GM20431 (cell line): ENCODE measurements at regions not wholly inside any gene's neighbourhood (a gene's known extent, or its start where the extent isn't known, plus 50 kb on each side); places are given as distances from the start of the nearest gene placed in this dataset.

ENCODE experiments used
- in situ Hi-C: fragments of 300-500 bp; cut with MseI, MboI; formaldehyde crosslinking; loops from one replicate; pipeline ENCODE4 v1.15.0; 2020; ENCODE audit warnings: low sequenced_read_pairs; ENCODE audit not compliant: unreplicated experiment

DNA sequence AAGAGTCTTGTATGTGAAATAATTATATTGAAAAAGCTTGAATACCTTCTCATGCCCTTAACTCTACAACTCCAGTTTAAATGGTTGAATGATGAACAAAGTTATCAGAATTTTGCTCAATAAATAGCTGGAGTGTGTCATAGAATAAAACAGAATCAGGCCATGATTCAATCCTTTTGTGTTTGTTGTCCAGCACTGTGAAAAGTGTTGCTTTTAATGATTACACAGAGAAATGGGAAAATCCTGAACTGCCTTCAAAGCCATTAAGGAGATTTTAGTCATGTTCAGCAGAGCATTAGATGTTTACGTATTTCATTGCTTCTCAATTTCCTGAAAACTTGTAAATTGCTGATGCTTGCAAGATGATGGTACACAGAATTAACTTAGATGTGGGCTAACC lies 262.9 kb upstream of the BTBD3 start:
- in situ Hi-C loops, result no loop called here

DNA sequence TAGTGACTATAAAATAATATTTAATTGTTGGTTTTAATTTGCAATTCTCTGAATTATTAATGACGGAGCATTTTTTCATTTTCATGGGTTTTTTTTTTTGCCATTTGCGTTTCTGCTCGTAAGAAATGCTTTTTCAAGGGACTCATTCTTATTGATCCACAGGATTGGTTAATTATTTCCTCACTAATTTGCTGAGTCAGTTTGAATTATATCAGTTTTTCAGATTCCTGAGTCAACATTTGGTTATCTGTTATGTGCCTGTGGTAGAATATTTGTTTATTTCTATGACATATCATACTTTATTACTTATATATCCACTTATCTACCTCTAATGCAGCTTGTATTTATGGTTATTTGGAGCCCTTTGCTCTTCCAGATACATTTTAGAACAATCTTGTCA lies 257.0 kb upstream of the BTBD3 start:
- in situ Hi-C loops, result no loop called here

DNA sequence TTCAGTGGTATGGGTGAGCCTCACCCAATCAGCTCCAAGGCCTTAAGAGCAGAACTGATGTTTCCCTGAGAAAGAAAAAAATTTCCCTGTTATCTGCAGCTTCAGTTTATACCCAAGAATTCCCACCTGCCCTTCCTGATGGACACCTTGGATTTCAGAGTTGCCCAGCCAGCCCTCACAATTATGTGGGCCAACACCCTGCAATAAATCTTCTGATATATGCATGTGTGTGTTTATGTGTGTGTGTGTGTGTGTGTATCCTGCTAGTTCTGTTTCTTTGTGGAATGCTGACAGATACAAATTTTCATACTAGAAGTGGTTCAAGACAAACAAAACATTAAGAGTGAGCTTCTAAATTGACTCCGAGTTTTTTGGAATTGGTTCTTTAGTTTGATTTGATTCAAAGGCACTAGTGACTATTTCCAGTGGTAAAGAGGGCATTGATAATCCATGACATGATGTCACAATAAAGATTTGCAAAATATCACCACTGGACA lies 246.6 kb upstream of the BTBD3 start:
- in situ Hi-C loops, result no loop called here

DNA sequence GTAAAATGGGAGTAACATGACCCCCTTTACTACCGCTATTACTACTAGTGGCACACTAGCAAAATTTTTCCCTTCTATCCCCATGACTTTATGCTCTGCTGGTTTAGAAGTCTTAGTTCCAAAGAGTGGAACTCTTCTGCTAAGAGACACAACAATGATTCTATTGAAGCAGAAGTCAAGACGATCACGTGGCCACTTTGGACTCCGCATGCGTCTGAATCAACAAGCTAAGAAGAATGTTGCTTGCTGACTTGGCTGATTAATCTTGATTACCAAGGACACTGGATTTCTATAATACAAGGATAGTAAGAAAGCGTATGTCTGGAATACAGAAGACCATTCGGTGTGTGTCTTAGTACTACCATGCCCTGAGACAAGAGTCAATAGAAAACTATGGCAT lies 244.7 kb upstream of the BTBD3 start:
- in situ Hi-C loops, result no loop called here

DNA sequence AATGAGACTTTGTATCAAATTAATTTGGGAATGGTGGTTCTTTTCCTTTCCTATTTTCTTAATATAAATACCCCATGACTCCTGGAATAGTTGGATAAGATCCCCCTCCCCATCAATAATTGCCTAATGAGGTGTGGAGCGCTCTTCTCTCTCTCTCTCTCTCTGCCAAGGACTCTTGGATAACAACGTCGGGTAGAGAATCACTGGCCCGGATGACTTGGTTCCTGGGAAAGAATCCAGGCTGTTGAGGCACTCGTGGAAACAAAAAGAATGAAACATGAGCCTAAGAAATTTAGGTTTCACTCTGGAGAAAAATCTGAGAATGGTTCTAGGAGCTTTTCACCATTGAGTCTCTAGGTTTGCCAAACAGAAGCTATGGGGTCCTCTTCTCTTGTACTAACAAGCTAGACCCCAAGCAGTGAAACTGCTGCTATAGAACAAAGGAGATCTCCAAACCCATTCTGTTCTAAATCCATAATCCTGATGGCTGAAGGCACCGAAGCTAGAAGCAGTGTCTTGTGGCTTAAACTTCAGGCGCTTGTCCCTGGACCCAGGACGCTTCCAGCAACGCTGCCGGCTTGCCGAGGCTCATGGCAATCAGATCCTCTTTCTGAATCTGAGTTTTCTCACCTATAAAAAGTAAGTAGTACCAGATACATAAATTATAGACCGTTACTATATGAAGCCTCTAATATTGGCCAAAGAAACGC lies 241.6 kb upstream of the BTBD3 start:
- in situ Hi-C loops, result no loop called here

DNA sequence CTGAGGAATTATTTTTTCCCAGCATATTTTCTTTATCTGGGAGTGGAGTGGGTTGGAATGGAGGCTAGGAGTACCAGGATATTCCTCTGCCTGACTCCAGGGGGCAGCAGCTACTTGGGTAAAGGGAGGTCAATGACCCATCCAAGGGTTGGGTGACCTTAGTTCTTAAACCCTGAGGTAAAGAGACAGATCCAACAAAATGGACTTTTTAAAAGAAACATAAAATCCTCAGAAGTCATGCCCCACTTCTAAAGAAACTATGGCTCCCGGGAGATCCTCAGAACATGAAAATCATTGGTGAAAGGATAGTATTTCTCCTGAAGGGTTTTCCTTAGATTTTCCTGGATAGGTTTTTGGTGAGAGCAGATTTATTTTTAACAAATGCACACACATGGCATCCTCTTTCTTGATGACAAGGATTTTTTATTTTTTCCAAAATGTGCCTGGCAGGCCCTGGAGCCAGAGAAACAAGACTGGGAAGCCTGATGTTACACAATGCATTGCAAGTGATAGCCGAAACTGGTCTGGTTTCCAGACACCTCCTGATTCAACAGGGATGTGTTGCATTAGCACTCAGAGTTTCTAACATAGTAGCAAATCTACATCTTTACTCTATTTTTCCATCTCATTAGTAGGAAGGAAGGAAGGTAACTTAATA lies 240.9 kb upstream of the BTBD3 start:
- in situ Hi-C loops, result no loop called here

DNA sequence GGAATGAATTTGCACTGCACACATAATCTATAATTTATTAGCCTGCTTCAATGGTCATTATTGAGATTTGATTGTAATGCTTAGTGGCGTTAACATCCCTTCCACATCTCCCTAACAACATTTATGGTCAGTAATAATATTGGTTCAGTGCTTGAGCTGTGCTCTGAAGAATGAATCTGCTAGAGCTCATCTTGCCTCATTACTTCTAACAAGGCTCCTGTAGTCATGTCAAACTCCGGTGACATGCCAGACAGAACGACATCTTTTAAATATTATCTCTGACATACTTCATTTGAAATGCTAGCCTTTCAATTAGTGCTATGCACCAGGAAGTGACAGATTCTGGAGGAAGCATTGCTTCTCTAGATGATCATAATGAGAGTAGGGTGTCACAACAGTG lies 240.3 kb upstream of the BTBD3 start:
- in situ Hi-C loops, result no loop called here

DNA sequence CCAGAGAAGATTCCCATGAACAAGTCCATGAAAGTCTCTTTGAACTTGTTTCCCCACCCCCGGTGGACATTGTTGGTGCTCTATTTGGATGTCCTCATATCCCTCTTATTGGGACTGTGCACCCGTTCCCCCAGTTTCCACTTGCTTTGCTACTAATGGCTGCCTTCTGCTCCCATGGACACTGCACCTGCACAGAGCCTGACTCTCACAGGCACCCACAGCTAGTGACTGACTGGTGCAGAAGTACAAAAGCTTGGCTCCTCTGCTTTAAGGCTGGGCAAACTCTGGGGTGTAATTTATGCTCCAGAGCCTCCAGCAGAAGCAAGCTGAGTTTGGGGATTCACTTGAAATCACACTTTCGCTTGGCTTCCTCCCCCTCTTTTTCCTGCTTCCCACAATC lies 239.9 kb upstream of the BTBD3 start:
- in situ Hi-C loops, result no loop called here

DNA sequence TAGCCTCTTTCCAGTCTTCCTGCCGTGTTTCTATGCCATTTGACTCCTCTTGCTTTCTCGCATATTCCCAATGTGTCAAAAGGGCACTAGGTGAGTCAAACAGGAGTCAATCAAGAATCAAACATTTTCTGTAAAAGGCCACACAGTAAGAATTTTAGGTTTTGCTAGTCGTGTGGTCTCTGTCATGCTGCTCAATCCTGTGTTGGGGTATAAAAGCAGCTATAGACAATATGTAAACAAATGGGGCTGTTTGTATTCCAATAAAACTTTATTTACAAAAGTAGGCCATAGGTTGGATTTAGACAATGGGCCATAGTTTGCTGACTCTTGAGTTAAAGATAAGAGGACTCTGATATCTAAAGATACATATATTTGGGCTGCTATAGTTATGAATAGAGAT lies 235.4 kb upstream of the BTBD3 start:
- in situ Hi-C loops, result no loop called here

DNA sequence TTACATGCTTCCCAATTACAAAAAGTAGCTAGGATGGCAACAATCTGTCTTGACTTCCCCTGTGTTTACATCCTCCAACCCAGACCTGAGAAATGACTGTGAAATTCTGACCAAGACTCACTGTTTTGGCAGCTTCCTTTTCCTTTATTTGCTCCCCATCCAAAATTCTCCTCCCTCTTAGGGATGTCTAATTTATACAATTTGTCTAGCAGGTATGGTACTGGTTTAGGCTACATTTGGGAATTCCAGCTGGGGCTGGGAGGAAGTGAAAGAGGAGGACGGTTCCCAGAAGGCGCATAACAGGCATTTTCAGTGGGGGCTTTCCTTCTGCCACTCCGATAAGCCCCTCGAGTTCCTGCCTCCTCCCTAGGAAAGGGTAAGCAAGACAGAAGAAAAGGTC lies 231.5 kb upstream of the BTBD3 start:
- in situ Hi-C loops, result no loop called here

DNA sequence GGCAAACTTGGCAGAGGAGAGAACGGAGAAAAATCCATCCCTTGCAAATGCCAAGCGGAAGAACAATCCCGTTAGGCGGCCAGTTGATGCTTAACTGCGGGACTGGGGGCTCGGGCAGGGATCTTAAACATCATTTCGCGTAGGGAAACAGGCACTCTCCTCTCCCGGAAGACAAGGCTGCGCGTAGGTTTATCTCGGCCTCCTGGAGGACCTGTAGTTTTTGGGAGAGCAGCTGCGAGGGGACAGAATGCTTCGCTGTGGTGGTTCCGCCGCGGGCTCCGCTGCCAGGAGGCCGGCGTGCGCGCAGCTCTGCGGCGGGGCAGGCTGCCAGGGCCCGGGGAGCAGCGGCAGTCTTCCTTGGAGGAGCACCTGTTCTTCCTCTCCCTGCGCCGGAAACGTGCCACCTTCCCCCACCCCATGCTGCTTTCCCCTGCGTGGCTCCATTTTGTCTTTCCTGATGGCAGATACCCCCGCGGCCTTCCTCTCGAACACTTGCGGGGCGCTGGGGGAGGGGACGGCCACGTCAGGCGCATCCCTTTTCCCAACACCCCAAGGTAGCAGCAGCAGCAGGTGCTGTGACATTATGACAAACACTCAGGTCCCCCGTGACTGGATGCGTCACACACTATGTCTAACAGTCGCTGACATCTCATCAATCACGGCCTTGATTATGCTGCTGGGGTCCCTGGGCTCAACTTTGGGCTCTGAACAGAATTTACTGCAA lies 230.7 kb upstream of the BTBD3 start:
- in situ Hi-C loops, result no loop called here

DNA sequence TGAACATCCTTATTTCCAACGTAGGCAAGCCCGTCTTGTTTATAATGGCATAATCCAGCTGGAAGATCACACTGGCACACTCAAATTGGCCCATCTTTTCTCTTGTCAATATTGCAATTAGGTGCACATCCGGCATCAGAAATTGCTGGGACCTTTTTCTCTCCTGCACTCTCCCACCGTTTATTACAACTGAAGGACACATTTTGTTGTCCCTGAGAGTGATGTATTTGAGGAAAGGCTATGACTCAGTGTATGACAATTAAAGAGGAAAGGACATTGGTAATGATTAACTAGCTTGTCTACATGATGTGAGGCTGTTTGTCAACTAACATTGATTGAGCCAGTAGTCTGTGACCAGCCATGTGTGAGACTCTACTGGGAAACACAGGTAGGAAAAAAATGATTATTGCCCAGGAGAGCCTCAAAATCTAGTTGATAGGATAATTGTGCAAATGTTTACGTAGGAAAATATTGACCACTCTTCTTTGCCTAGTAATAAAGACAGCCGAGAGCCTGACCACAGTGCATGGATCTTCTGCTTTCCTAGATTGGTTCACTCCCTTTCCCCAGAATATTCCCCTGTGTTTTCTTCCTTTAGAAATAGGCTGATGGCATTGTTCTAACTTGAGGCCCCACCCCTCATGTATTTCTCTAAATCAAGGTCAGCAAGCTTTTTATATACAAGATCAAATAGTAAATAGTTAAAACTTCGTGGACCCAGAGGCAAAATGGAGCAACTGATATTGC lies 230.0 kb upstream of the BTBD3 start:
- in situ Hi-C loops, result no loop called here

DNA sequence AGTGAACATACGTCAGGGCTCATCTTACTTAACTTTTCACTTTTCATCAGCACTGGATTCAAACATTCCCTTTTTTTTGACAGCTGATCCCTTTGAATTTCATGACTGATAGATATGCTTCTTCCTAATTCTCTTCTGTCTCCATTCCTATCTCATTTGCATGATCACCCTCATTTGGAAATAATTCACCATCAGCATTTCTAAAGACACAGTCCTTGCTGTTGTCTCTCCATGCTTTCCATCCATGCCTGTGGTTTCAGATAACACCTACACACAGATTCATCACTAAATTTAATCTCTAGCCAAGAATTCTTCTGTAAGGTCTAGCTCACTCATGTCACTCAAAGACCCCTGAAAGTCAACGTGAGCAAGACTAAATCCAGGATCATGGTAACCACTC lies 228.4 kb upstream of the BTBD3 start:
- in situ Hi-C loops, result no loop called here

DNA sequence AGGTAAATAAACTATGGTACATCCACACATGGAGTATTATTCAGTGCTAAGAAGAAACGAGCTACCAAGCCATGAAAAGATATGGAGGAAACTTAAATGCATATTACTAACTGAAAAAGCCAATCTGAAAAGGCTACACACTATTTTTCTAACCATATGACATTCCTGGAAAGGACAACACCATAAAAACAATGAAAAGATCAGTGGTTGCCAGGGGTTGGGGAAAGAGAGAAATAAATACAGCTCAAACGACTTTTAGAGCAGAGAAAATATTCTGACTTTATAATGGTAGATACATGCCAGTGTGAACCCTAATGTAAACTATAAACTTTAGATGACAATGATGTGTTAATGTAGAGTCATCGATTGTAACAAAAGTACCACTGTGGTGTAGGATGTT lies 225.9 kb upstream of the BTBD3 start:
- in situ Hi-C loops, result no loop called here

DNA sequence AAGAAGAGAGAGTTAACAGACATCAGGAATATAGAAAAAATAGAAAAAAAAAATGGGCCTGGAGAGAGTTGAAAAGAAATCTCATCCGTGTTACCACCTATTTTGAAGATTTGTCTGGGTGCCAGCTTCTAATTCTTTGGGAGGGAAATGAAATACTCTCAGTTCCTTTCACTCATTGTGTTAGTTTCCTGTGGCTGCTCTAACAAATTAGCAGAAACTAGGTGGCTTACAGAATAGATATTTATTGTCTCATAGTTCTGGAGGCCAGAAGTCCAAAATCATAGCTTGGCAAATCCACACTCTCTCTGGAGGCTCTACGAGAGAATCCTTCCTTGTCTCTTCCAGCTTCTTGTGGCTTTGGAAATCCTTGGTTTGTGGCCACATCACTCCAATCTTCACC lies 225.1 kb upstream of the BTBD3 start:
- in situ Hi-C loops, result no loop called here

DNA sequence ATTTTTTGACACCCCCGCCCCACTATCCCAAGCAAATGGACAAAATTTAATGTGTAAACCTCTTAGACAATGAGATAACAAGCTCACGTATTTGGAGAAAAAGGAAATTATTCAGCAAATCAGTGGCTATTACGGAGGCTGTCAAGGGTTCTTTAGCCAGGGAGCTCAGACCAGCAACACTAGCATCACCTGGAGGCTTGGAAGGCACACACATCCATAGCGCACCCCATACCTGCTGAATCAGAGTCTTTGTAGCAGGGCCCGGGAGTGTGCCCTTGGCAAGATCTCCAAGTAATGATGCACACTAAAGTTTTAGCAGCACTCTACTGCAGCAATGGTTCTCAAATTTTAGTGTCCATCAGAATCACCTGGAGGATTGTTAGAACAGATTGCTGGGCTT lies 223.2 kb upstream of the BTBD3 start:
- in situ Hi-C loops, result no loop called here

DNA sequence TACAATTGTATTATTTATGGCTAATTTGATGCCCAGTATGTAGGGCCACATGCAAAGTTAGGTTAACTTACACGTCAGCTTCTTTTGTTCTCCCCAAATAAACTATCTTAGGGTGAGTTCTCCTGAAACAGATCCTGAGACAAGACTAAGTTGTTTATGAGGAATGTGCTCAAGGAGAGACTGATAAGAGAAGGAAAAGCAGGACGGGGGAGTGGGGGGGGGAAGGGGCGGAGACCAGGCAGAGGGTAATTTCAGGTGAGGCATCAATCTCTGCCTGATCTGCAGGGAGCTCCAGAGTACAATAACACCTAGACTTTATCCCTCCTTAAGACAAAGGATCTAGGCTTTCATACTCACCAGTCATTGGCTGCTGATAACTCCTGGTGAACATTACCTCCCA lies 220.6 kb upstream of the BTBD3 start:
- in situ Hi-C loops, result no loop called here

DNA sequence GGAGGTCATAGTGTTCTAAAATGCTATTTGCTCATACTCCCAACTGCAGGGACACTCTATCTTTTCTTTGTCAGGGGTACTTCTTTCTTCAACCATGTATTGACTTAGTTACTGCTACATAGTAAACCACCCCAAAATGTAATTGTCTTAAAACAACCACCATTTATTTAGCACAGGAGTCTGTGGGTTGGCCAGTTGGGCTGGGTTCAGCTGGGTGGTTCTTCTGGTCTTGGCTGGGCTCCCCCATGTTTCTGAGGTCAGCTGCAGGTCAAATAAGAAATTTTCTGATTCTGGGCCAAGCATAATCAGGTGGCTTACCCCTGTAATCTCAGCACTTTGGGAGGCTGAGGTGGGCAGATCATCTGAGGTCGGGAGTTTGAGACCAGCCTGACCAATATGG lies 220.0 kb upstream of the BTBD3 start:
- in situ Hi-C loops, result no loop called here

DNA sequence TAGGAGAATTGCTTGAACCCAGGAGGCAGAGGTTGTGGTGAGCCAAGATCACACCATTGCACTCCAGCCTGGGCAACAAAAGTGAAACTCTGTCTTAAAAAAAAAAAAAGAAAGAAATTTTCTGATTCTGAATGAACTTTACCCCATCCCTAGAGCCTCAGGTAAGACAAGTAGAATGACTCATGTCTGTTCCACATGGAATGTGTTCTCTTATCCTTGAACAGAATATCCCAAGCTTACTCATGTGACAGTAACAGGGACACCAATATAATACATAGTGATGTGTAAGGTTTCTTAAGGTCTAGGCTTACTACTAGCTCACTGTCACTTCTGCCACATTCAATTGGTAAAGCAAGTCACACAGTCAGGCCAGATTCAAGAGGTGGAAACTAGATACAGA lies 219.6 kb upstream of the BTBD3 start:
- in situ Hi-C loops, result no loop called here

DNA sequence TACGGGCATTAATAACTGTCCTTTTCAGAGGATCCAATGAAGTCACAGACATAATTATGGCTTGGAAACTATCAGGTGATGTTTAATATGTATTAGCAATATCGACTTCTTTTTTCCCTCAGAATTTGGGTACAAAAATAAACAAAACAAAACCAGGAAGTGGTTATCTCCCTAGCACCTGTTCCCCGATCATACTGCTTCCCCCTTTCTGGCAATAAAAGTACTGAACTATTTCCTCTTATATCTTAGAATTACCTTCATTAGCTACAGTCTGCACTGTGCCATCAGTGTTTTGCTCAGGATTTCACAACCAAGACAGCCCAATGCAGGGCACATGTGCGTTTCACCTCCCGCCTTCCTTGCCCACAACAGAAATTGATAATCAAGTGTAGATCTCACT lies 216.9 kb upstream of the BTBD3 start:
- in situ Hi-C loops, result no loop called here
